CD4-positive, alpha-beta T cell treated with Interleukin-17A for 1 hour (primary cell): ENCODE measurements at regions not wholly inside any gene's neighbourhood (a gene's known extent, or its start where the extent isn't known, plus 50 kb on each side); places are given as distances from the start of the nearest gene placed in this dataset.

ENCODE experiments used
- DNase-seq: peaks from one replicate; pipeline ENCODE4 v3.0.0-alpha.2; 2020

- DNase-seq: no peak
Measured at GRCh38 chr4:179977378-179977777, 2265.8 kb upstream of the TENM3 start.

DNA sequence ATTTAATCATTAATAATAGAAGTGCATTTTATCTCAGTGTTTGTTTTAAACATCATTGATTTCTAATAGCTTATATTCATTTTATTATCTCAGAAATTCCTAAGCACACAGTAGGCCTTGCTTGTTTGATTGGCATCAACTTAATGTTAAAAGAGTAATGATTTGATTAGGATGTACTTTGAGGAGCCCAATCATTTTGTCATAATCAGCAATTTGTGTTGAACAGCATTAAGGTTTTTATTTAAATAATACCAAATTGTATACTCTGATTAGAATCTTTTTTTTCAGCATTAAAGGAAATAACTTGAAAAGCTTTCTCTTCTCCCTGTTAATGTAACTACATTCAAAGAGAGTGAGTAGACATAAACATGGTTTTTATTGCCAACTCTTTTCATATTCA, 2262.0 kb upstream of the TENM3 start:
- no peak for DNase-seq

GRCh38 chr4:179989975-179990374, 2253.2 kb upstream of the TENM3 start:
- no peak for DNase-seq

DNA sequence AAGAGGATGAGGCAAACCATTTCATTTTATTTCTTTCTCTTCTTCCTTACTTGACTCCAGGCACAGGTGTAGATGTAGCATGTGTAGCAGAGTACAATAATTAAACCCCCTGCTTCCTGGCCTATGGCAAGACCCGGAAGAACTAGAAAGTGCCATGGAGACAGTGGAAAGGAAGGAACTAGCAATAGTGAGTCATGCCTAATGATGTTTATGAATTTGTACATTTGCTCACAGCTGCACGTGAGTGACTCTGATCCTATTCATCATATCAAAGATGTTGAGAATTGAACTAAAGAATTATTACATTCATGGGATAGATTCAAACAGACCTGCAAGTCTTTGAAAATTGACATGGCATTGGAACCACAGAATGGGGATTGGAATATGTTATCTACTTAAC, 2233.9 kb upstream of the TENM3 start:
- DNase-seq: no peak

DNA sequence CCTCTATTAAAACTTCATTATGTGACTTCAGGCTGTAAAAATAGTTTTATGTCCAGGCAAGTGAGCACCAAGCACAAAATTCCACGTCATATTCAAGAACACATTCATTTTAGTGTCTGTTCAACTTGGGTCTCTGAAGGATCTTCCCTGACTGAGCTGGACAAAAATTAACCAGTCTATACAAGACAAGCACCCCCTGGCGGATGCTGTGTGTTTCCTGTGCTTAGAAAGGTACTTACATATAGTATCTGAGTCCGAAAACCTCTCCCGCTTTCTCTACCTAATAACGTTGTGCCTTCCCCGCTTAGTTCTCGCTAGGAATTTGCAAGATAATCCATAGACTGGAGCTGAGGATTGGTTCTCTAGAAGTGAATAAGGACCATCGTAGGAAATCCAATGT, 2214.5 kb upstream of the TENM3 start:
- DNase-seq: no peak

DNA sequence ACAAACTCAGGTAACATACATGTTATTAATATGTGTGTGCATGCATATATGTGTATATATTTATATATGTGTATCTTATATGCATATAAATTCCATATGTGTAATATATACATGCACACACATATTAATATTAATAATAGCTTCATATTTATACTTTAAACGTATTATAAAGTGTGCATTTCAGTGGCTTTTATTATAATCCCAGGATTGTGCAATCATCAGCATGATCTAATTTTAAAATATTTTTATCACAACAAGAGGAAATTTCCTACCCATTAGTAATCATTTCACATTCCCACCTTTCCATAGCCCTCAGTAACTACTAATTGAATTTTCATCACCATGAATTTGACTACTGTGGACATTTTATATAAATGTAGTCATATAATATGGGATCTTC, 2211.9 kb upstream of the TENM3 start:
- no peak for DNase-seq

DNA sequence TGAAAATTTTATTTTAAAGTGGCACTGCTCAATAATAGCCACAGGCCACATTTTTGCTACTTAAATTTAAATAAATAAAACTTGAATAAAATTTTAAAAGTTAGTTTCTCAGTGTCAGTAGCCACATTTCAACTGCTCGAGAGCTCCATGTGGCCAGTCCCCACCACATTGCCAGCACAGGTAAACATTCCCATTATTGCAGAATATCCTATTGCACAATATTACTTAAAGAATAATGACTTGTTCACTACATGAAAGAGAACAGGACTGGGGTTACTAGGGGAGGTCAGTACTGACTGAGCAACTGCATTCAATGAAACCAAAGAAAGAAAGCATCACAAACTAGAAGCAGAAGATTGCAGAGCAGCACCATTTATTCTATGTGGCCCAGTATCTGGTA, 2201.6 kb upstream of the TENM3 start:
- DNase-seq: no peak

- DNase-seq: no peak
Measured at GRCh38 chr4:180052629-180053028, 2190.6 kb upstream of the TENM3 start.

- DNase-seq: no peak
Measured at GRCh38 chr4:180054291-180054690, 2188.9 kb upstream of the TENM3 start.

DNA sequence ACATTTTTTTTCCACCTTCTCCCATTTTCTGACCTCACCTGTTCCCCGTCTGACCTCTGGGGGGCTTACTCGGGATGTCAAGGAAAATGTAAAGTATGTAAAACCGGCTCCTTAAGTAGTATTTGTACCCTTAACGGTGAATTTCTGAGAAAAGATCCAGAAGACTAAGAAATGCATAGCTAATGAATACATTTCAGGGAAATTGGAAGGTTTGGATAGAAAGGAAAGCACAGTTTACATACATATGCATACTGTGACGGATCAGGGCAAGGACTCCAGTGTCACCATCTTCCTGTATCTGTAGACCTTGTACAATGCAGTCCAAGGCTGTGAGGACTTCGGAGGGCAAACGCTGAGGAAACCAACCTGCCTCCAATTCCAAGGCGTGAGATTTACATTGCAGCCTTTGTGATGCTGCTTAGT, 2185.9 kb upstream of the TENM3 start:
- DNase-seq: no peak

DNA sequence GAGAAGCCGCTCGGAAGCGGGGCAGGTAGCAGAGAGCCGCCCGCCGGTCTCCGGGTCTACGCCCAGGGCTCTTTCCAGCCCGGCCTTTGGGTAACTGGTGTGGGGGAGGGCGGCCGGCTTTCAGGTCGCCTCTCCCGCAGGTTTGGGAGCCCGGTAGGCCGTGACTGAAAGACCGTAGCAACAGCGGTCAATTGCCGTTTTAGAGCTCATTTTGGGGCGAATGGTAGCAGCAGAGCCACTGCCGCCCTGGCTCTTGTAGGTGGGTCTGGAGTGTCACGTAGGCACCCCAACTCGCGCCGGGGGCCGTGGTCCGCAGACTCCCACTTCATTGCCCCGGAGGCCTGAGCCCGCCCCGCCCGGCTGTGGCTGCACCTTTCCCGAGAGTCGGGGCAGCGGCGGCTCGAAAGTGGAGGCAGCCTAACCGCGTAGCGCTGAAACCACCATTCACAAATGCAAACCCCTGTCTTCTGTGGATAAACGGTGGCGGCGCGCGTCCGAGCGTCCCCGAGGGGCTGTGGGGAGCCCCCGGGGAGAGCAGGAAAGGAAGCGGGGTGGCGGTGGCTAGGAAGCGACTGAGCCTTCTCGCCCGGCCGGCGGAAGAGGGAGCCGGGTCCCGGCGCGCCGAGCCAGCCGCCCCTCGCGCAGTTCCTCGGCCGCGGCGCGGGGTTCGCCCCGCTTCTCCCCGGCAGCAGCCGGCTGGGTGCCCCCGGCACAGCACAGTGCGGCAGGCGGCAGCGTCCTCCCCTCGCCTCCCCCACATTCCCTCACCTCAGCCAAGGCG, 2185.1 kb upstream of the TENM3 start:
- DNase-seq: no peak

GRCh38 chr4:180058691-180059215, 2184.4 kb upstream of the TENM3 start:
- DNase-seq: no peak

- DNase-seq: no peak
Measured at GRCh38 chr4:180059216-180059881, 2183.9 kb upstream of the TENM3 start.

- DNase-seq: no peak
Measured at GRCh38 chr4:180060159-180060889, 2182.9 kb upstream of the TENM3 start.

DNA sequence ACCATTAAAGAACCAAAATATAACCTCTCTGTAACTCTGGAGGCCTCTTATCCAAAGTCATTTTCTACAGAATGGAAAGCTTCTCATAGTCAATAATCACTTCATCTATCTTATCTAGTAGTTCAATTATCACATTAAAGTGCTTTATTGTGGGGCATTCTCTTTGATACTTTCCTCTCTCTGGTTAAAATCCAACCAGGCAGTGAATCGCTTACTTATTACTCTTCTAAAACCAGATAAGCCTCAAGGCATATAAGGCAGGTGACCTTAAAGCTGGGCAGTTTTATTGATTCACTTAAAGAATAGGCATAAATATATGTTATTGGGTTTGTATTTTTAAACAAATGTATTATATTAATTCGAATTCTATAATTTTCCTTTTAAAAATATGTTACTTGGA, 2162.1 kb upstream of the TENM3 start:
- DNase-seq: no peak

GRCh38 chr4:180084561-180084960, 2158.6 kb upstream of the TENM3 start:
- DNase-seq: no peak

- no peak for DNase-seq
Measured at GRCh38 chr4:180086480-180087190, 2156.6 kb upstream of the TENM3 start.

GRCh38 chr4:180098586-180098985, 2144.6 kb upstream of the TENM3 start:
- no peak for DNase-seq

DNA sequence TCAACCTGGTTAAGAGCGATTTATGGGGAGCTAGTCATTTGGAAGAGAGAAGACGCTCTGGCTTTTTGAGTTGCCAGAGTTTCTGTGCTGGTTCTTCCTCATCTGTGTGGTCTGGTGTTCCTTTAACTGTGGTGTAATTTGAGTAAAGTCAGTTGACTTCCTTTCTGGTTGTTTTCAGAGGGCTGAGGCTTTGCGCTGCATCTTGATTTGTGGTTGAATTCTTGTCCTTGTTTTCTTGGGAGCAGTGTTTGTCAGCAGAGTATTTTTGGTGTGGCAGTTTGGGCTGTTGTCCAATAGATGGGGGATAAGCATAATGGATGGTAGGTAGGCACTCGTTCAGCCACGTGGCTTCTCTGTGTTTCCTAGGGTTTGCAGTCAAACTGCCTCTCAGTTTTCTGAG, 2143.2 kb upstream of the TENM3 start:
- no peak for DNase-seq

DNA sequence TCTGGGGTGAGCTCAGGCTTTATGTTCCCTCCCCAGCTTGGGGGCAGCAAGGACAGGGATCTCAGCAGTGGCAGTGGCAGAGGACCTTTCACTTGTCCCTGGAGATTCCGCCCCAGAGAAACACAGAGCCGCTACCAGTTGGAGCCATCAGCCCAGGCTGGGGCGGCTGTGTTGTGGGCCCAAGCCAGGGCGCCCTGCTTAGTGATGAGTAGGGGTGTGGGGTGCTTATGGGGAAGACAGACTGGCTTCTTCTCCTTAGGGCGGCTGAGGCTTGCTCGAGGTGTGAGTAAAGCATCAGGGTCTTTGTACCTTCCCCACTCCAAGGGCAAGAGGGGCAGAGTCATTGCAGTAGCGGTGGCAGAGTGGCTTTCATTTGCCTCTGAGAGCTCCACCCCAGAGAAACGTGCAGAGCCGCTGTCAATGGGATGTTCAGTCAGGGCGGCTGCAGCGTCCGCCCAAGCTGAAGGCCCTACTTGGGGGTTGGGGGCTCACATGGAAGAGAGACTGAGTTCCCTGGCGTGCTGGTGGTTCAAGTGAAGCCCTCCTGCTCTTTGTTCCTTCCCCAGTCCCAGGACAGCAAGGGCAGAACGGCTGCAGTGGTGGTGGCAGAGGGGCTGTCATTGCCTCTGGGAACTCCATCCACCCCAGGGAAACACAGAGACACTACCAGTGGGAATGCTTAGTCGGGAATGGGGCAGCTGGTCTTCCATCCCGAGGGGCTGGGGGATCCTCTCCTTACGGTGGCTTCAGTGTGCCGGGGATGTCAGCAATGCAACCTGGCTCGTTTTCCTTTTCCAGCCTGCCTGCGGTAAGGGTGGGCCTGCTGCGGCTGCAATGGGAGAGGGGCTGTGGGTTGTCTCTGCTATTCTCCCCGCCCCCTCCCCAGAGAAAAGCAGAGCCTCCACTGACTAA, 2142.5 kb upstream of the TENM3 start:
- DNase-seq: no peak

DNA sequence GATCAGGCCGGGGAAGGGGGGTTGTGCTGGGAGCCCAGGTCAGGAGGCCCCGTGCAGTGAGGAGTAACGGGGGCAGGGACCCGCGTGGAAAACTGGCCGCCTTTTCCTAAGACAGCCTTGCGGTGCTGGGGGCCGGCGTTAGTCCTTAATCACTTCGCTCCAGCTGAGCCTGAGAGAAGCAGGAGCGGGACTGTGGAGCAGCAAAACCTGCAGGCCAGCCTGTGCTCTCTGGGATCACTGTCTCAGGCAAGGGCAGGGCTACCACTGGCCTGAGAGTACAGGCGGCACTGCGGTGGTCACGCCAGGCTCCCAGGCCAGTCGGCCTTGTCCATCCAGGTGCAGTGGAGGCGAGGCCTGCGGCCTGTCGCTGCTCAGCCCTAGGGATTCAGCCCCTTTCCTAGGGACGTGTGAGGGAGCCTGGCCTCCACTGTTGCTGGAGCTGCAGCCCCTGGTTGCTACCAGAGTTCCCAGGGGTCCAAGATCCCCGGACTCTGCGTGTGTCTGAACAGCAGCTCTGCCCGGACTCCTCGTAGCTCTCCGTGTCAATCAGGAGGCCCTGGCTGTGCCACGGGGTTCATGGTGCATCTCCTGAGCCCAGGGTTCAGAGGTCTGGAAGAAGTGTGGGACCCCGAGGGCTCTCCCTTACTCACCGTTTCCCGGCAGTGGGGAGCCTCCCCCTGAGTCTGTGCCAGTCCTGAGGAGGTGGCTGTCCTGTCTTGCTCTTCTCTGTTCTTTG, 2141.7 kb upstream of the TENM3 start:
- DNase-seq: no peak
